OCI-LY3 (cell line): ENCODE measurements at regions not wholly inside any gene's neighbourhood (a gene's known extent, or its start where the extent isn't known, plus 50 kb on each side); places are given as distances from the start of the nearest gene placed in this dataset.

Experiments used
- EZH2phosphoT487 ChIP-seq: fragments of 200-600 bp; shearing (Covaris generic); IDR thresholded peaks from 2 replicates; pipeline ENCODE4 v1.6.1; 2018; ENCODE audit warnings: antibody characterized with exemption, mixed run types, low read depth
- TF ChIP-seq, protein P1 (sequence below): fragments of 200-600, 300-600 bp; sonication (generic); IDR thresholded peaks from 2 replicates; pipeline ENCODE4 v1.5.1; 2014; ENCODE audit warnings: antibody characterized with exemption, low read length, low read depth

DNA sequence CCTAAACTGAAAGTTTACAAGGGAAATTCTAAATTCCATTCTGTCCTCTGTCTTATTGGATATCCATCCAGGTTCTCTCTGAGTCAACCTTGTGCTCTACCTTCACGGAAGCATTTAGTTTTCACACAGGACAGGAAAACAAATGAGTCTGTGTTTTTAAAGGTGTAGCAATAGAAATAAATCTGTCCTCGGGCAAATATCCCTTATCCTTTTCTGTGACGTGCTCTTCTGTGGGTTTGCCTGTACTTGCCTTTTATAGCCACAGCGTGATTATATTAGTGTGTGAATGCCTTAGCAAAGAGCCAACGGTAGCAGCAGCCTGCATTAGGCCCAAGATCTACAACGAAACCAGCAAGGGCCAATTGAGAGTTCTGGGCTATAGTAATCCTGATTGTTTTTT lies 127.2 kb upstream of the PLSCR5 start:
- TF ChIP-seq, protein P1, sequence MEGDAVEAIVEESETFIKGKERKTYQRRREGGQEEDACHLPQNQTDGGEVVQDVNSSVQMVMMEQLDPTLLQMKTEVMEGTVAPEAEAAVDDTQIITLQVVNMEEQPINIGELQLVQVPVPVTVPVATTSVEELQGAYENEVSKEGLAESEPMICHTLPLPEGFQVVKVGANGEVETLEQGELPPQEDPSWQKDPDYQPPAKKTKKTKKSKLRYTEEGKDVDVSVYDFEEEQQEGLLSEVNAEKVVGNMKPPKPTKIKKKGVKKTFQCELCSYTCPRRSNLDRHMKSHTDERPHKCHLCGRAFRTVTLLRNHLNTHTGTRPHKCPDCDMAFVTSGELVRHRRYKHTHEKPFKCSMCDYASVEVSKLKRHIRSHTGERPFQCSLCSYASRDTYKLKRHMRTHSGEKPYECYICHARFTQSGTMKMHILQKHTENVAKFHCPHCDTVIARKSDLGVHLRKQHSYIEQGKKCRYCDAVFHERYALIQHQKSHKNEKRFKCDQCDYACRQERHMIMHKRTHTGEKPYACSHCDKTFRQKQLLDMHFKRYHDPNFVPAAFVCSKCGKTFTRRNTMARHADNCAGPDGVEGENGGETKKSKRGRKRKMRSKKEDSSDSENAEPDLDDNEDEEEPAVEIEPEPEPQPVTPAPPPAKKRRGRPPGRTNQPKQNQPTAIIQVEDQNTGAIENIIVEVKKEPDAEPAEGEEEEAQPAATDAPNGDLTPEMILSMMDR: no peak
- no peak for TF ChIP-seq EZH2phosphoT487
